T-cell (primary cell): ENCODE measurements at regions not wholly inside any gene's neighbourhood (a gene's known extent, or its start where the extent isn't known, plus 50 kb on each side); places are given as distances from the start of the nearest gene placed in this dataset.

Experiments used
- ATAC-seq, 4 experiments: fragments of 200-7000 bp in 3 of 4; fragments of 150-1000 bp in 1 of 4; cut with Tn5 transposase; replicated peaks in 1 of 4; 1 replicate in 3 of 4; 2 replicates in 1 of 4; pipeline ENCODE4 v1.10.0; 2021; ENCODE audit warnings: moderate library complexity in 3 of 4, mild to moderate bottlenecking in 2 of 4, moderate number of reproducible peaks in 1 of 4
- CTCF ChIA-PET, 2 donors: fragments of 300-600 bp; sonication (Branson Sonifier 250); formaldehyde crosslinking; loops; one replicate each; lab custom pipeline; 2022; ENCODE audit warnings: antibody characterized with exemption in 2 of 2; lab: Charles Lee
- POLR2A ChIA-PET, 2 donors: fragments of 300-600 bp; sonication (Branson Sonifier 250); formaldehyde crosslinking; loops; one replicate each; lab custom pipeline; 2022; ENCODE audit warnings: antibody characterized with exemption in 2 of 2; lab: Charles Lee
- DNase-seq, 35 experiments: peaks; one replicate each; pipeline versions ENCODE4 v3.0.0 to v3.0.0-alpha.2; 2013 to 2023
- H3K27ac ChIP-seq: one replicate; pipeline ENCODE4 v1.5.1; 2013; ENCODE audit warnings: low read length
- H3K27me3 ChIP-seq, 2 experiments: replicated peaks in 1 of 2; 1 replicate in 1 of 2; 2 replicates in 1 of 2; pipeline versions ENCODE4 v1.6.1 to v1.7.0; 2013; ENCODE audit warnings: low read length in 1 of 2, mixed read lengths in 1 of 2; ENCODE audit not compliant: control insufficient read depth in 2 of 2, insufficient read depth in 2 of 2; ENCODE audit errors: extremely low read depth in 1 of 2
- H3K36me3 ChIP-seq, 2 donors: 1 replicate in 1 of 2; 2 replicates in 1 of 2; pipeline versions ENCODE4 v1.6.1 to v1.7.0; 2013; ENCODE audit warnings: low read length in 1 of 2; ENCODE audit not compliant: control insufficient read depth in 2 of 2, insufficient read depth in 1 of 2; ENCODE audit errors: extremely low read depth in 1 of 2
- H3K4me1 ChIP-seq, 2 experiments: 1 replicate in 1 of 2; 2 replicates in 1 of 2; pipeline versions ENCODE4 v1.6.1 to v1.7.0; 2013; ENCODE audit warnings: low read length in 2 of 2, mixed read lengths in 1 of 2; ENCODE audit not compliant: insufficient read depth in 2 of 2, control insufficient read depth in 1 of 2; ENCODE audit errors: extremely low read depth in 1 of 2
- H3K4me3 ChIP-seq, 2 donors: 1 replicate in 1 of 2; 2 replicates in 1 of 2; pipeline versions ENCODE4 v1.5.1 to v1.7.0; 2013; ENCODE audit warnings: mild to moderate bottlenecking in 2 of 2, low read length in 1 of 2, moderate library complexity in 1 of 2; ENCODE audit not compliant: control insufficient read depth in 1 of 2; ENCODE audit errors: extremely low read depth in 1 of 2
- H3K9me3 ChIP-seq: 2 replicates; pipeline ENCODE4 v1.7.0; 2013
- H3K27ac Mint-ChIP-seq, 2 donors: one replicate each; pipeline ENCODE4 v1.8.0; 2020 to 2021; ENCODE audit warnings: mild to moderate bottlenecking in 2 of 2, mixed read lengths in 2 of 2
- H3K27me3 Mint-ChIP-seq, 2 donors: one replicate each; pipeline ENCODE4 v1.8.0; 2021 to 2022; ENCODE audit warnings: mixed read lengths in 2 of 2
- H3K36me3 Mint-ChIP-seq: one replicate; pipeline ENCODE4 v1.8.0; 2021; ENCODE audit warnings: mixed read lengths
- H3K4me1 Mint-ChIP-seq, 3 donors: one replicate each; pipeline ENCODE4 v1.8.0; 2020 to 2022; ENCODE audit warnings: mixed read lengths in 3 of 3, mild to moderate bottlenecking in 1 of 3
- H3K4me3 Mint-ChIP-seq, 3 donors: one replicate each; pipeline ENCODE4 v1.8.0; 2020 to 2022; ENCODE audit warnings: mild to moderate bottlenecking in 3 of 3, mixed read lengths in 3 of 3, moderate library complexity in 3 of 3
- H3K9me3 Mint-ChIP-seq, 3 donors: one replicate each; pipeline ENCODE4 v1.8.0; 2020 to 2022; ENCODE audit warnings: mixed read lengths in 3 of 3
- WGBS: methylation state at CpG from one replicate; pipeline ENCODE4 v1.1.5; 2013; ENCODE audit warnings: missing lambda C conversion rate; ENCODE audit not compliant: insufficient coverage; 5-methylcytosine and 5-hydroxymethylcytosine counted together

DNA sequence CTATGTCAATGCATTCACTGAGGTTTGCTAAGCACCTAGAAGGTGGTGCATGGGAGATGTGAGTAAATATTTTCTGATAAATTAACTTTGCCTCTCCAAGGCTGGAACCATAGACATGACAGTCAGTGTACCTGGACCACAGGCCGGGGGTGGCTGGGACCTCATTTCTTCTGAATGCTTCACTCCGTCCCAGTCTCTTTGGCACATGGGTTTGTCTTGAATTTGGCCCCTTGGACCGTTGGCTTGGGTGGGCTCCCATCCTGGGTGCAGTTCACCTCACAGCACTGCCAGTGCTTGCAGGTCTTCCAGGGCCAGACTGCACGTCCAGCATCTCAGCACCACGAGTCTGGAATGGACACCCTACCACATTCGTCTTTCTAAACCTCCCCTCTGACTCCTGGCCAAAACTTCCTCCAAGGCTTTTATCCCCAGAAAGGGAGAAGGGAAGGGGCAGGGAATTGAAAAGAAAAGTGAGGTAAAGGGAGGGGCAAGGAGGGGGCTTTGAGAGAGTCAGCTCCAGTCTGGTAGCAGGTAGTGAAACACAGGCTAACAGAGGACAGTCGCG, 267.8 kb downstream of the MED10 start:
- peaks cover 0 to 1% (median 0%) of the 10 kb centered on the region in 3 donors for H3K9me3 Mint-ChIP-seq
- H3K36me3 Mint-ChIP-seq = no peaks in the 10 kb centered on the region
- ChIA-PET CTCF (no interaction called here), POLR2A (no interaction called here)
- H3K27ac Mint-ChIP-seq = no peak overlapping the region
- H3K27me3 Mint-ChIP-seq = peaks cover 0 to 5% of the 10 kb centered on the region in 2 donors
- whole genome bisulfite sequencing = 73% methylated on average over 3 of the region's 8 CpGs
- Histone ChIP-seq H3K4me3 (no peak overlapping the region), H3K27ac (no peak overlapping the region), H3K4me1 (no peaks in the 10 kb centered on the region), H3K9me3 (no peaks in the 10 kb centered on the region), H3K27me3 (peaks cover 0 to 5% of the 10 kb centered on the region in 2 experiments), H3K36me3 (no peaks in the 10 kb centered on the region)
- DNase-seq (no peak), ATAC-seq (no peak)
- H3K4me1 Mint-ChIP-seq = no peaks in the 10 kb centered on the region
- no peak overlapping the region for H3K4me3 Mint-ChIP-seq

DNA sequence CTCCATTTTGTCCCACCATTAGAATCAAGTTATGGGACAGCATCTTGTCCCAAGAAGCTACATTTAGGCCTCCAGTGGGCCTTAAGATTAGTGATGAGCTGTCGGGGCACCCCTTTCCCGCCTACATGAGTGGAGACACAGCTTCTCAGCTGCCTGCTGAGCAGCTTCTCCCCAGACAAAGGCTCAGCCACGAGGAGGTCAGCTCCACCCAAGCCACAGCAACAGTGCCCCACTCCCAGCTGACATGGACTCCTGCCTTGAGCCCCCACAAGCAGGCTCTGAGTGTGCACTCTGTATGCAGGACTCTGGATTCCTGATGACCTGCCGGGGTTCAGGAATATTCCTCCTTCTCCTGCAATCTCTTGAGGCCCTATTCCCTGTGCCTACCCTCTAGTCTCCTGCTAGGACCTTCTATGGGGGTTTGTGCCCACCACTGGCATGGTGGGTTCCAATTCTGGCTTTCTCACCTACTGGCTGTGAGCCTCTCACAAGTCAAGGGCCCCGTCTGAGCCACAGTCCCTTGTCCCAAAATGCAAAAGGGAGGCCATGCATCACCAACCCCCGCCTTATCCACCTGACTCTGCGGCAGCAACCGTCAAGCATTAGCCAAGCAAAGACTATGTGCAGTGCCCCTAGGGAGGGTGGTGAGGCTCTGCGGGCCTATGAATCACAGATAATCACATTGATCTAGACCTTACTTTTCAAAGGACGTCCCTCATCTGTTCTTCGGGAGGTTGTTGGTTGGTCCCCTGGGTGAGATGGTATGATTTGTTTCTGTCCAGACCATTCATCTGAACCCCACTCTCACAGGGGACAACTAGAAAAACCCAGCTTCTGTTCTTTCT, 269.1 kb downstream of the MED10 start:
- CTCF ChIA-PET = no interaction called here
- H3K36me3 Mint-ChIP-seq = no peaks in the 10 kb centered on the region
- POLR2A ChIA-PET = no interaction called here

DNA sequence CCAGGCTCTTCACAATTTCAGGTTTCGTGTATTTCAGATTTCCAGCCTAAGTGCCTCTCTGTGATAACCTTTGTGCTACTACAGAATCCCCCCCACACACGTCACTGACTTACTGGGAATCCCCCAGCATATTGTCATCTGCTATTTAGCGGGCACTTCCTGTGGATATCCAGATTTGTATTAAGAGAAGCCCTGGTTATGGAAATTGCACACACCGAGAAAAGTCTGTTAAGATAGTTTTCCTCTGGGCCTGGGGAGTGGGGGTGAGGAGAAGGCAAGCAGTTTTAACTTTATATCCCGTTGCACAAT, 269.9 kb downstream of the MED10 start:
- CTCF ChIA-PET = no interaction called here
- no peak for ATAC-seq
- Histone ChIP-seq H3K4me1 (no peaks in the 10 kb centered on the region), H3K27me3 (peaks cover 0 to 5% of the 10 kb centered on the region in 2 experiments), H3K9me3 (no peaks in the 10 kb centered on the region), H3K4me3 (no peak overlapping the region), H3K36me3 (no peaks in the 10 kb centered on the region), H3K27ac (no peak overlapping the region)
- Mint-ChIP-seq H3K4me3 (no peak overlapping the region), H3K4me1 (no peaks in the 10 kb centered on the region), H3K9me3 (no peaks in the 10 kb centered on the region), H3K36me3 (no peaks in the 10 kb centered on the region), H3K27ac (no peak overlapping the region), H3K27me3 (peaks cover 0 to 6% of the 10 kb centered on the region in 2 donors)
- POLR2A ChIA-PET = no interaction called here
- DNase-seq = no peak
- WGBS = 89% methylated on average over 3 of the region's 5 CpGs

More for the DNA sequence above, 269.1 kb downstream of the MED10 start:
- Mint-ChIP-seq H3K4me1 (no peaks in the 10 kb centered on the region), H3K27ac (no peak overlapping the region), H3K9me3 (no peaks in the 10 kb centered on the region), H3K4me3 (no peak overlapping the region), H3K27me3 (peaks cover 0 to 5% of the 10 kb centered on the region in 2 donors)
- 72% methylated on average over 6 of the region's 11 CpGs for WGBS
- no peaks in the 10 kb centered on the region for H3K9me3 ChIP-seq
- H3K4me1 ChIP-seq = no peaks in the 10 kb centered on the region
- no peak overlapping the region for H3K4me3 ChIP-seq
- DNase-seq = no peak
- peaks cover 0 to 5% of the 10 kb centered on the region in 2 experiments for H3K27me3 ChIP-seq
- ATAC-seq = no peak
- no peaks in the 10 kb centered on the region for H3K36me3 ChIP-seq
- no peak overlapping the region for H3K27ac ChIP-seq

DNA sequence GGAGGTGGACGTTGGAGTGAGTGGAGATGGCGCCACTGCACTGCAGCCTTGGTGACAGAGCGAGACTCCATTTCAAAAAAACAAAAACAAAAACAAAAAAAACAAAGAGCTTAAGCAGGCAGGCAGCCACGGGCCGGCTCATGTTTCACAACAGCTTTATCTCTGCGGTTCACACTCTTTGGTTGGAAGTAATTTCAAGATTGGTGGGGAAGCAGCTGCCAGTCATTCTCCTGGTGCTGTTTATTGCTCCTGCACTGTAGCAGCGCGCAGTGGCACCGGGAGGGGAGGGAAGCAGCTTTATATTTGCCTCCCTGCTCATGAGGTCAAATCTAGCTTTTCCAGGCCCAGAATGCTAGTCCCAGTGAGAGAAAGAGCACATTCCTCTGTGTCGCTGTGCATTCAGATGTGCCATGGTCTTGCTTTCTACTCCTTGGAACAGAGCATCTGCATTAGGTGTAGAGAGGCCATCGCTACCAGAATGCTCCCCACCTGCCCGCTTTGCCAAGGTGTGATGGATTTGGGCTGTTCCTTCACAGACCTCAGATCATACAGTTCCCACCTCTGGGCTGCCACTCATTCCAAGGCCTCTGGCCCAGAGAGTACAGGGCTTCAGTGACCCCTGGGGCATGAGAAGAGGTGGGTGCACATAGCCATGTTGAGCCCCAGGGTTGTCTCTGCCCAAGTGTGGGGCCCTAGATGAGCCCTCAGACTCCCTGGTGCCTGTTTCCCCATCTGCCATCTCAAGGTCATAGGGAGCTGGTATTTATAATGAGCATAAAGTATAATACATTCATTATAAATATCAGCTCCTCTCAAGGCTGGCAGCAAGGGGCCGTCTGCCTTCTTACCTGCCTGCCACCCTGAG, 270.4 kb downstream of the MED10 start:
- peaks cover 0 to 7% of the 10 kb centered on the region in 2 donors for H3K27me3 Mint-ChIP-seq
- H3K27ac Mint-ChIP-seq = no peak overlapping the region
- no peaks in the 10 kb centered on the region for H3K9me3 ChIP-seq
- H3K27ac ChIP-seq = no peak overlapping the region
- H3K4me3 ChIP-seq = no peak overlapping the region
- CTCF ChIA-PET = no interaction called here
- WGBS = 68% methylated on average over 8 of the region's 13 CpGs
- no peak overlapping the region for H3K4me3 Mint-ChIP-seq
- no peaks in the 10 kb centered on the region for H3K4me1 ChIP-seq
- H3K9me3 Mint-ChIP-seq = no peaks in the 10 kb centered on the region
- H3K36me3 ChIP-seq = no peaks in the 10 kb centered on the region
- peaks cover 0 to 5% of the 10 kb centered on the region in 2 experiments for H3K27me3 ChIP-seq
- DNase-seq = no peak
- no peaks in the 10 kb centered on the region for H3K4me1 Mint-ChIP-seq
- POLR2A ChIA-PET = no interaction called here
- no peak for ATAC-seq
- no peaks in the 10 kb centered on the region for H3K36me3 Mint-ChIP-seq

DNA sequence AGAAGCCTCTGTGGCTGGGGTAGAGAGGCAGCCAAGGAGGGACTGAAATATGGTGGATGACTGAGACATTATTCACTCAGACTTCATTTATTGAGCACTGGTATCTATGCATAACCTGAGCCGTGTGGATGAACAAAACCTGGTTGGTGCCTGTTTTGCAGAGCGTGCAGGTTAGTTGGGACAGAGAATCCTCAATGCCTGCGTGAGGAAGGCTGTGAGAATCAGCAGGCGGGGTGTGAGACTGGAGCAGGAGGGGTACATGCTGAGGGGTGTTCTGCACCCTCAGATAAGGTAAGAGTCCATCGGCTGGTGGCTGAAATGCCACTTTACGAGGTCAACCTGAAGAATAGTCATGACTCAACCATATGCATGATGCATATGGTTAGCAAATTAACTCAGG, 271.6 kb downstream of the MED10 start:
- no peaks in the 10 kb centered on the region for H3K36me3 Mint-ChIP-seq

DNA sequence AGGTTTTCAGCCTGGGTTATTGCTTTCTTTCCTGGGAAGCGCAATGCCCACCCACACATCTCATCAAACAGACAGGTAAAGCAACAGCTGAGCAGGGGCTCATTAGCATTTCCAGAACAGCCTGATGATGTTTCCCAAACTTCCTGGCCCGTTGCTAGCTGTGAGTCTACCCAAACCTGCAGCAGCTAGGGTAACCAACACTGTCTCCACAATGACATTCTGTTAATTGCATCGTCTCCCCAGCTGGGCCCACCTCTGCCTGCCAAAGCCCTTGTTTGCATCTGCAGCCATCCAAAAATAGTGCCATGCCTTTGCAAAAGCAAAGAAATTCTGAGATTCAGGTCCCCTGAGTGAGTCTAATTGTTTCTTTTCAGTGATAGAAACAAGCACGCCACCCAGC, 273.0 kb downstream of the MED10 start:
- no peak for ATAC-seq
- no peaks in the 10 kb centered on the region for H3K9me3 Mint-ChIP-seq
- ChIA-PET POLR2A (no interaction called here), CTCF (no interaction called here)
- no peak overlapping the region for H3K27ac Mint-ChIP-seq
- H3K36me3 ChIP-seq = no peaks in the 10 kb centered on the region
- 63% methylated on average over 3 of the region's 4 CpGs for WGBS
- H3K36me3 Mint-ChIP-seq = no peaks in the 10 kb centered on the region
- no peak overlapping the region for H3K27ac ChIP-seq
- H3K4me1 ChIP-seq = no peaks in the 10 kb centered on the region
- H3K27me3 ChIP-seq = peaks cover 0 to 5% of the 10 kb centered on the region in 2 experiments
- peaks cover 0 to 7% of the 10 kb centered on the region in 2 donors for H3K27me3 Mint-ChIP-seq
- no peaks in the 10 kb centered on the region for H3K4me1 Mint-ChIP-seq
- no peak for DNase-seq
- no peak overlapping the region for H3K4me3 Mint-ChIP-seq
- H3K4me3 ChIP-seq = no peak overlapping the region
- H3K9me3 ChIP-seq = no peaks in the 10 kb centered on the region

More for the DNA sequence above, 271.6 kb downstream of the MED10 start:
- 87% methylated on average over 3 of the region's 6 CpGs for WGBS
- Histone ChIP-seq H3K27ac (no peak overlapping the region), H3K4me1 (no peaks in the 10 kb centered on the region), H3K4me3 (no peak overlapping the region), H3K9me3 (no peaks in the 10 kb centered on the region), H3K36me3 (no peaks in the 10 kb centered on the region), H3K27me3 (peaks cover 0 to 5% of the 10 kb centered on the region in 2 experiments)
- H3K9me3 Mint-ChIP-seq = no peaks in the 10 kb centered on the region
- ATAC-seq (no peak), DNase-seq (no peak)
- no peaks in the 10 kb centered on the region for H3K4me1 Mint-ChIP-seq
- CTCF ChIA-PET = no interaction called here
- no peak overlapping the region for H3K27ac Mint-ChIP-seq
- POLR2A ChIA-PET = interaction anchor here in 1 of 2 donors (0.7 kb wide), 1 partner anchor 25 kb away, joined by 3 read pairs; no protein-coding TSS in a partner anchor
- H3K4me3 Mint-ChIP-seq = no peak overlapping the region
- peaks cover 0 to 7% of the 10 kb centered on the region in 2 donors for H3K27me3 Mint-ChIP-seq
